ENCODE measurements at regions not wholly inside any gene's neighbourhood (a gene's known extent, or its start where the extent isn't known, plus 50 kb on each side); places are given as distances from the start of the nearest gene placed in this dataset.
"Not testable (repeated sequence)": the region's sequence is repeated elsewhere in the genome, so short reads cannot be mapped to it uniquely, and the experiment has no call there.

- Mint-ChIP-seq H3K27me3 (ENCODE audit: low read depth) (peaks cover 10% of the 10 kb centered on the region), H3K27ac (no peak overlapping the region), H3K9me3 (no peaks in the 10 kb centered on the region), H3K36me3 (ENCODE audit: low read depth) (no peaks in the 10 kb centered on the region), H3K4me3 (ENCODE audit: low read depth) (no peak overlapping the region), H3K4me1 (ENCODE audit: low read depth) (peaks cover 3% of the 10 kb centered on the region)
- DNase-seq (ENCODE audit: low spot score) = no peak
- intact Hi-C loops (cut with micrococcal nuclease) = no loop called here
Measured at GRCh38 chr7:131687296-131687695, 130.9 kb upstream of the PODXL start.

DNA sequence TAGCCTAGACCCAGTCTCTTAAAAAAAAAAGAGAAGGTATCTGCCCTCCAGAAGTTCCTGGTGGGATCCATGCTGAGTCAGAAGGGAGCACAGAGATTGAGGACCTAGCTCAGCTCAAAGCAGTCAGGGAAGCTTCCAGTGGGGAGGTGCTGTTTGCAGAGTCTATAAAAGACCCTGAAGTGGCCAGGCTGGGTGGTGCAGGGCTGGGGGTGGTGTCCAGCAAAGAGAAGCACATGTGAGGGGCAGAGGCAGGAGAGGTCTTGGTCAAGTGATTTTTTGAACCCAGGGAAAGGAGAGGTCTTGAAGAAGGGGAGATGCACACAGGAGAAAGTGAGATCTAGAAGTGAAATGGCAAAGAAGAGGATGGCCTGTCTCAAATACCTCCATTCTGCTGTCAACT, 130.4 kb upstream of the PODXL start:
- H3K27ac Mint-ChIP-seq = no peak overlapping the region
- DNase-seq (ENCODE audit: low spot score) = no peak
- no peak overlapping the region for H3K4me3 Mint-ChIP-seq (ENCODE audit: low read depth)
- no peaks in the 10 kb centered on the region for H3K9me3 Mint-ChIP-seq
- peaks cover 2% of the 10 kb centered on the region for H3K4me1 Mint-ChIP-seq (ENCODE audit: low read depth)
- peaks cover 10% of the 10 kb centered on the region for H3K27me3 Mint-ChIP-seq (ENCODE audit: low read depth)
- intact Hi-C loops (cut with micrococcal nuclease) = no loop called here
- H3K36me3 Mint-ChIP-seq (ENCODE audit: low read depth) = no peaks in the 10 kb centered on the region

GRCh38 chr7:131683536-131684125, 127.2 kb upstream of the PODXL start:
- no peak for DNase-seq (ENCODE audit: low spot score)
- H3K4me1 Mint-ChIP-seq (ENCODE audit: low read depth) = peaks cover 2% of the 10 kb centered on the region
- peaks cover 5% of the 10 kb centered on the region for H3K9me3 Mint-ChIP-seq
- H3K36me3 Mint-ChIP-seq (ENCODE audit: low read depth) = no peaks in the 10 kb centered on the region
- no peak overlapping the region for H3K27ac Mint-ChIP-seq
- H3K27me3 Mint-ChIP-seq (ENCODE audit: low read depth) = peaks cover 10% of the 10 kb centered on the region
- intact Hi-C loops (cut with micrococcal nuclease) = no loop called here
- H3K4me3 Mint-ChIP-seq (ENCODE audit: low read depth) = no peak overlapping the region

- Mint-ChIP-seq H3K4me1 (ENCODE audit: low read depth) (peaks cover 2% of the 10 kb centered on the region), H3K27me3 (ENCODE audit: low read depth) (peaks cover 8% of the 10 kb centered on the region), H3K4me3 (ENCODE audit: low read depth) (no peak overlapping the region), H3K36me3 (ENCODE audit: low read depth) (no peaks in the 10 kb centered on the region), H3K27ac (no peak overlapping the region), H3K9me3 (peaks cover 5% of the 10 kb centered on the region)
- no peak for DNase-seq (ENCODE audit: low spot score)
- intact Hi-C loops (cut with micrococcal nuclease) = no loop called here
Measured at GRCh38 chr7:131681961-131682360, 125.5 kb upstream of the PODXL start.

DNA sequence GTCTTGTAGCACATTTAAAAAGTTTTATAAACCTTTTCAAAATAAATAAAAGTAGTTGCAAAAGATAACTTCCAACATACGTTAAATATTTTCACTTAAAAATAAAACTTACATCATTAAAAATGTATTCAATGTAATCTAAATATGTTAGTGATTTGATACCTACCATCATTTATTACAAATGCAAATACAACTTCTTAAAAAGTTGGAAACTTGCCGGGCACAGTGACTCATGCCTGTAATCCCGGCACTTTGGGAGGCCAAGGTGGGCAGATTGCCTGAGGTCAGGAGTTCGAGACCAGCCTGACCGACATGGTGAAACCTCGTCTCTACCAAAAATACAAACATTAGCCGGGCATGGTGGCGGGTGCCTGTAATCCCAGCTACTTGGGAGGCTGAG, 122.6 kb upstream of the PODXL start:
- intact Hi-C loops (cut with micrococcal nuclease); H3K4me3 Mint-ChIP-seq (ENCODE audit: low read depth); DNase-seq (ENCODE audit: low spot score); H3K4me1 Mint-ChIP-seq (ENCODE audit: low read depth); H3K27ac Mint-ChIP-seq; H3K9me3 Mint-ChIP-seq; H3K27me3 Mint-ChIP-seq (ENCODE audit: low read depth); H3K36me3 Mint-ChIP-seq (ENCODE audit: low read depth): not testable (repeated sequence)

- H3K27ac Mint-ChIP-seq; H3K36me3 Mint-ChIP-seq (ENCODE audit: low read depth); DNase-seq (ENCODE audit: low spot score); H3K4me1 Mint-ChIP-seq (ENCODE audit: low read depth); H3K27me3 Mint-ChIP-seq (ENCODE audit: low read depth); intact Hi-C loops (cut with micrococcal nuclease); H3K4me3 Mint-ChIP-seq (ENCODE audit: low read depth); H3K9me3 Mint-ChIP-seq: not testable (repeated sequence)
Measured at GRCh38 chr7:131676850-131677249, 120.4 kb upstream of the PODXL start.

DNA sequence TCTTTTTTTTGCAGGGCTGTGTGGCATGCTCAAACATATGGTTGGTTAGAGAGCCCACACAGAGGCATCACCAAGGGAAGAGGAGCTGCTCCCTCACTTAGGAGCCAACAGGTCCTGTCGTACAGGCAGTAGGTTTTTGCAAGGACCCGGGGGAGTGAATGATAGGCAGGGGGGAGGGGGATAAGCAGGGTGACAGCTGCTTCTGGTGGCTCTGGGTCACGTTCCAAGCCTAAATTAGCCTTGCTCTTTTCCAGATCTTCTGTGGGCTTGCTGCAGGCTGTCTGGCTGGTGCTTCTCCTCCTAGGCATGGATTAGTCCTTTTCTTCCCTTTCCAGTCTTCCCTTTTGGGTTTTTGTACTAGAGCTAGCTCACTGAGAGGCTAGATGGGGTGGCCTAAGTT, 117.7 kb upstream of the PODXL start:
- Mint-ChIP-seq H3K27ac (no peak overlapping the region), H3K36me3 (ENCODE audit: low read depth) (no peaks in the 10 kb centered on the region), H3K27me3 (ENCODE audit: low read depth) (no peaks in the 10 kb centered on the region), H3K4me1 (ENCODE audit: low read depth) (no peaks in the 10 kb centered on the region), H3K4me3 (ENCODE audit: low read depth) (no peak overlapping the region), H3K9me3 (no peaks in the 10 kb centered on the region)
- intact Hi-C loops (cut with micrococcal nuclease) = no loop called here
- no peak for DNase-seq (ENCODE audit: low spot score)

GRCh38 chr7:131673576-131673975, 117.1 kb upstream of the PODXL start:
- no peaks in the 10 kb centered on the region for H3K9me3 Mint-ChIP-seq

DNA sequence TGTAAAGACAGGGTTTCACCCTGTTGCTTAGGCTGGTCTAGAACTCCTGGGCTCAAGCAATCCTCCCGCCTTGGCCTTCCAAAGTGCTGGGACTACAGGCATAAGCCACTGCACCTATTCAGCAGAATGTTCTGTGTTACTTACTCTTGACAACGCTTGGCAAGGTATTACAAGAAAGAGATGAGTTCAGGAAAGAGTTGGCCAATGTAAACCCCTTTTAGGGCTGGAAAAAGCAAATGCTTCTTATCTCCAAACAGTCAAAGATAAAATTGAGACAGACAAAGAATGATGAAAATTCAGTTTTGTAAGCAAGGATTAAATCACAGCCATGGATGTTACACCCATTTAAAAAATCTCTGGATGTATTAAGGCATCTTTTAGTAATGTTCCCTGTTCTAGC, 114.0 kb upstream of the PODXL start:
- no peak for DNase-seq (ENCODE audit: low spot score)
- no peaks in the 10 kb centered on the region for H3K9me3 Mint-ChIP-seq
- no peaks in the 10 kb centered on the region for H3K36me3 Mint-ChIP-seq (ENCODE audit: low read depth)
- H3K4me3 Mint-ChIP-seq (ENCODE audit: low read depth) = no peak overlapping the region
- H3K27ac Mint-ChIP-seq = no peak overlapping the region
- H3K27me3 Mint-ChIP-seq (ENCODE audit: low read depth) = no peaks in the 10 kb centered on the region
- intact Hi-C loops (cut with micrococcal nuclease) = no loop called here
- no peaks in the 10 kb centered on the region for H3K4me1 Mint-ChIP-seq (ENCODE audit: low read depth)

More at GRCh38 chr7:131673576-131673975, 117.1 kb upstream of the PODXL start:
- Mint-ChIP-seq H3K27ac (no peak overlapping the region), H3K36me3 (ENCODE audit: low read depth) (no peaks in the 10 kb centered on the region), H3K27me3 (ENCODE audit: low read depth) (no peaks in the 10 kb centered on the region), H3K4me1 (ENCODE audit: low read depth) (no peaks in the 10 kb centered on the region), H3K4me3 (ENCODE audit: low read depth) (no peak overlapping the region)
- no peak for DNase-seq (ENCODE audit: low spot score)
- intact Hi-C loops (cut with micrococcal nuclease) = no loop called here

- H3K36me3 Mint-ChIP-seq (ENCODE audit: low read depth) = no peaks in the 10 kb centered on the region
- H3K27me3 Mint-ChIP-seq (ENCODE audit: low read depth) = no peaks in the 10 kb centered on the region
- H3K9me3 Mint-ChIP-seq = no peaks in the 10 kb centered on the region
- no peaks in the 10 kb centered on the region for H3K4me1 Mint-ChIP-seq (ENCODE audit: low read depth)
- DNase-seq (ENCODE audit: low spot score) = no peak
- intact Hi-C loops (cut with micrococcal nuclease) = no loop called here
- no peak overlapping the region for H3K27ac Mint-ChIP-seq
- no peak overlapping the region for H3K4me3 Mint-ChIP-seq (ENCODE audit: low read depth)
Measured at GRCh38 chr7:131667699-131668098, 111.3 kb upstream of the PODXL start.

GRCh38 chr7:131665021-131665420, 108.6 kb upstream of the PODXL start:
- Mint-ChIP-seq H3K9me3 (no peaks in the 10 kb centered on the region), H3K4me1 (ENCODE audit: low read depth) (no peaks in the 10 kb centered on the region), H3K27ac (no peak overlapping the region), H3K27me3 (ENCODE audit: low read depth) (no peaks in the 10 kb centered on the region), H3K36me3 (ENCODE audit: low read depth) (no peaks in the 10 kb centered on the region), H3K4me3 (ENCODE audit: low read depth) (no peak overlapping the region)
- DNase-seq (ENCODE audit: low spot score) = no peak
- intact Hi-C loops (cut with micrococcal nuclease) = no loop called here

GRCh38 chr7:131664570-131664969, 108.1 kb upstream of the PODXL start:
- H3K9me3 Mint-ChIP-seq = no peaks in the 10 kb centered on the region
- intact Hi-C loops (cut with micrococcal nuclease) = no loop called here
- DNase-seq (ENCODE audit: low spot score) = no peak
- H3K27me3 Mint-ChIP-seq (ENCODE audit: low read depth) = no peaks in the 10 kb centered on the region
- H3K36me3 Mint-ChIP-seq (ENCODE audit: low read depth) = no peaks in the 10 kb centered on the region
- H3K4me3 Mint-ChIP-seq (ENCODE audit: low read depth) = no peak overlapping the region
- H3K27ac Mint-ChIP-seq = no peak overlapping the region
- no peaks in the 10 kb centered on the region for H3K4me1 Mint-ChIP-seq (ENCODE audit: low read depth)

DNA sequence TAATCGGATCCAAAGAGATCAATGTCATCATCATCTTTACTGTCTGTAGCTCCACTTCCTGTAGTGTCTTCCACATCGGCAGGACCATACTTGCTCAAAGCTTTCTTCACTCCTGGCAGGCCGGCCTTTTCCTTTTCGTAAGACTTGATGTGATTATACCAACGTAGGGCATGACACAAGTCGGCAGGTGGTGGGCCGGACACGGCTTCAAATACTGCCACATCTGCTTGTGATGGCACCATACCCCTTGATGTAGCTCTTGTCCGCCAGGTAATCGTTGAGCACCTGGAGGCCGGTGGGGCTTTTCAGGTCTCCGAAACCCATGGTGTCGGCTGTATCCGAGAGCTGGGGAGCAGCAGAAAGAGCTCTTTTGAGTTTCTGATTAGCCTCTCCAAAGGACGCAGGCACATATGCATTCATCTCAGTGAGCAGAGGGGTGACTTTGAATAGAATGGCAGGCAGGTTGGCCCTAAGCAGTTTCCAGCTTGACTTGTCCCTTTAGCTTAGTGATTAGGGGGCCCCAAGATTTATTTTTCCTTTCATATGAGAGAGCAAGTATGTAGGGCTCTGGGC, 106.0 kb upstream of the PODXL start:
- H3K4me3 Mint-ChIP-seq (ENCODE audit: low read depth); intact Hi-C loops (cut with micrococcal nuclease); H3K9me3 Mint-ChIP-seq; H3K27me3 Mint-ChIP-seq (ENCODE audit: low read depth); H3K4me1 Mint-ChIP-seq (ENCODE audit: low read depth); H3K27ac Mint-ChIP-seq; DNase-seq (ENCODE audit: low spot score); H3K36me3 Mint-ChIP-seq (ENCODE audit: low read depth): not testable (repeated sequence)

DNA sequence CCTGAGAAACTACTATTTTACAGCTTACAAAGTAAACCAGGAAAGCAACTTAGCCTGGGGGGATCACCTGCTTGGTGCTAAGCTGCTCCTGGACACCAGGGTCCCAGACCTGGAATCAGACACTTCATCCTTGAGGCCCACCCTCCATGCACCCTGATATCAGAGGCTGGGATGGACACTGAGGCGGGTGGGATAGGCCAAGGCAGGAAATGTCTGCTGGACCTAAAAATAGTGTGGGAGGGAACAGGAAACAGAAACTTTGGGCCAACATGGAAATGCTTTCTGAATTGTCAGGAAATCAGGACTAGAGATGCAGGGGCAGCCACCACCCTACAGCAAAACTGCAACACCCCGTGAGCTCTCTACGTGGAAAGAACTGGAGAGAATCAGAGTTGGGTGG, 101.5 kb upstream of the PODXL start:
- Mint-ChIP-seq H3K36me3 (ENCODE audit: low read depth) (no peaks in the 10 kb centered on the region), H3K9me3 (no peaks in the 10 kb centered on the region), H3K27me3 (ENCODE audit: low read depth) (peaks cover 2% of the 10 kb centered on the region), H3K27ac (no peak overlapping the region), H3K4me3 (ENCODE audit: low read depth) (no peak overlapping the region), H3K4me1 (ENCODE audit: low read depth) (no peaks in the 10 kb centered on the region)
- intact Hi-C loops (cut with micrococcal nuclease) = loop anchor here (10.0 kb wide), 1 partner anchor 113 kb away; no protein-coding TSS in a partner anchor
- DNase-seq (ENCODE audit: low spot score) = no peak
